ENCODE measurements at regions not wholly inside any gene's neighbourhood (a gene's known extent, or its start where the extent isn't known, plus 50 kb on each side); places are given as distances from the start of the nearest gene placed in this dataset.

DNA sequence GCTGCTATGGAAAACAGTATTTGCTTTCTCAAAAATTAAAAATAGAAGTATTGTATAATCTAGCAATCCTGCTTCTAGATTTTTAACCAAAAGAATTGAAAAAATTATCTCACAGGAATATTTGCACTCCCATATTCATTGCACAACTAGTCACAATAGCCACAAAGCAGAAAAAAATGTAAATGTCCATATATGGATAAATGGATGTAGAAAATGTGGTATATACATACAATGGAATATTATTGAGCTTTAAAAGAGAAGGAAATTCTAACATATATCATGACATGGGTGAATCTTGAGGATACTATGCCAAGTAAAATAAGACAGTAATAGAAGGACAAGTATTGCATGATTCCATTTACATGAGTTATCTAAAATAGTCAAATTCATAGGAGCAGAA, 2753.0 kb downstream of the PCDH9 start:
- TF ChIP-seq CTCF (conservative IDR thresholded peaks at IDR 0.05) (no peak), ZFX (IDR thresholded peaks at IDR 0.05) (no peak)

Measured in C4-2B (cell line).